H1 (cell line): ENCODE measurements at regions not wholly inside any gene's neighbourhood (a gene's known extent, or its start where the extent isn't known, plus 50 kb on each side); places are given as distances from the start of the nearest gene placed in this dataset.

Source experiments
- CBX8 ChIP-seq: fragments of 300-800, 300-1000 bp; sonication (generic); IDR thresholded peaks from 2 replicates; pipeline ENCODE4 v1.7.1; 2016; ENCODE audit warnings: low read depth, low read length, borderline replicate concordance
- CREB1 ChIP-seq: IDR thresholded peaks from 2 replicates; pipeline ENCODE4 v1.6.1; 2012; ENCODE audit warnings: inconsistent platforms
- TF ChIP-seq, protein P1 (sequence below): IDR thresholded peaks from 2 replicates; pipeline ENCODE4 v1.6.1; 2012; ENCODE audit warnings: low read length, inconsistent platforms

DNA sequence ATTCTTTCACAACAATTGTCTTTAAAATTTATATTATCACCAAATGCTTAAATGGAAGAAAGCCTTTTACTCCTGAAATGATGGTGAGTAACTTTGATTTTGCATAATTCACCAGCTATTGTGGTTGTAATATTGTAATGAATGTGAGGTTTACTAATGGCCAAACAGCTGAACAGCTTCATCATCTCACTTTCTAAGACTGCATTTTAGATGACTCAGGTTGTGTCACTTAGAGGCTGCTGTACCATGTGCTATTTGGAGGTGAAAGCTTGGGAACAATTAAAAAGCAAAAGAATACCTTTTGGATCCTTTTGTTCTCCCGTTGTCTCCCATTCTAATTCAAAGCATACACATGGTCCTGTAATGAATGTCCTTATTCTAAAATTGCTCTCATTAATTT is 604.0 kb upstream of the PFKP start (continued):
- TF ChIP-seq, protein P1, sequence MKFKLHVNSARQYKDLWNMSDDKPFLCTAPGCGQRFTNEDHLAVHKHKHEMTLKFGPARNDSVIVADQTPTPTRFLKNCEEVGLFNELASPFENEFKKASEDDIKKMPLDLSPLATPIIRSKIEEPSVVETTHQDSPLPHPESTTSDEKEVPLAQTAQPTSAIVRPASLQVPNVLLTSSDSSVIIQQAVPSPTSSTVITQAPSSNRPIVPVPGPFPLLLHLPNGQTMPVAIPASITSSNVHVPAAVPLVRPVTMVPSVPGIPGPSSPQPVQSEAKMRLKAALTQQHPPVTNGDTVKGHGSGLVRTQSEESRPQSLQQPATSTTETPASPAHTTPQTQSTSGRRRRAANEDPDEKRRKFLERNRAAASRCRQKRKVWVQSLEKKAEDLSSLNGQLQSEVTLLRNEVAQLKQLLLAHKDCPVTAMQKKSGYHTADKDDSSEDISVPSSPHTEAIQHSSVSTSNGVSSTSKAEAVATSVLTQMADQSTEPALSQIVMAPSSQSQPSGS, result no peak
- TF ChIP-seq CREB1 (no peak), CBX8 (no peak)
